ENCODE measurements at regions not wholly inside any gene's neighbourhood (a gene's known extent, or its start where the extent isn't known, plus 50 kb on each side); places are given as distances from the start of the nearest gene placed in this dataset.

- no peak overlapping the region for H3K4me2 ChIP-seq
- no peaks in the 10 kb centered on the region for H3K4me1 ChIP-seq
- ATAC-seq = no peak
- ChIA-PET POLR2A (no interaction called here), CTCF (no interaction called here)
- TF ChIP-seq MAFK (IDR thresholded peaks at IDR 0.05; ENCODE audit: partially characterized antibody) = no peak
- no peaks in the 10 kb centered on the region for H3K9me3 ChIP-seq
- DNase-seq (ENCODE audit: low read depth in 1 of 2, low spot score in 1 of 2) = no peak
- WGBS (ENCODE audit: missing lambda C conversion rate) = 59% methylated on average over 10 of the region's 10 CpGs
- H3K27ac ChIP-seq = no peak overlapping the region
- H3K4me3 ChIP-seq = no peak overlapping the region
- FAIRE-seq = no peak
These were observed 129.9 kb downstream of the DDX1 start for GRCh38 chr2:15721411-15722067.

- FAIRE-seq = no peak
- H3K27ac ChIP-seq = no peak overlapping the region
- no peak overlapping the region for H3K4me2 ChIP-seq
- no peaks in the 10 kb centered on the region for H3K9me3 ChIP-seq
- H3K4me3 ChIP-seq = no peak overlapping the region
- CTCF ChIA-PET = no interaction called here
- POLR2A ChIA-PET = no interaction called here
- 71% methylated on average over 3 of the region's 3 CpGs for WGBS (ENCODE audit: missing lambda C conversion rate)
- no peak for DNase-seq (ENCODE audit: low read depth in 1 of 2, low spot score in 1 of 2)
- no peaks in the 10 kb centered on the region for H3K4me1 ChIP-seq
- ATAC-seq = no peak
- TF ChIP-seq BHLHE40 (IDR thresholded peaks at IDR 0.05; ENCODE audit: low read depth, low read length) = no peak
- TF ChIP-seq JUNB (IDR thresholded peaks at IDR 0.05) = no peak
- TF ChIP-seq HES2 (IDR thresholded peaks at IDR 0.05) = no peak
- no peak for TF ChIP-seq RFX5 (IDR thresholded peaks at IDR 0.05)
- no peak for TF ChIP-seq SMC3 (IDR thresholded peaks at IDR 0.05)
- TF ChIP-seq TFCP2L1 (CRISPR knock-in tag; IDR thresholded peaks at IDR 0.05) = no peak
These were observed 131.3 kb downstream of the DDX1 start for GRCh38 chr2:15722980-15723379.

GRCh38 chr2:15724235-15724634, 132.6 kb downstream of the DDX1 start:
- POLR2A ChIA-PET = no interaction called here
- CTCF ChIA-PET = interaction anchor here (1.4 to 3.8 kb wide), 2 partner anchors 24 to 133 kb away, joined by 3 to 11 read pairs; no protein-coding TSS in a partner anchor
- Histone ChIP-seq H3K9me3 (no peaks in the 10 kb centered on the region), H3K4me1 (no peaks in the 10 kb centered on the region), H3K4me2 (no peak overlapping the region), H3K27ac (no peak overlapping the region), H3K4me3 (no peak overlapping the region)
- FAIRE-seq (no peak), DNase-seq (ENCODE audit: low read depth in 1 of 2, low spot score in 1 of 2) (no peak), ATAC-seq (no peak)
- 46% methylated on average over 6 of the region's 6 CpGs for WGBS (ENCODE audit: missing lambda C conversion rate)
- TF ChIP-seq EP300 (IDR thresholded peaks at IDR 0.05) (no peak), HDAC2 (IDR thresholded peaks at IDR 0.05) (no peak), PBX3 (IDR thresholded peaks at IDR 0.05) (no peak), TFCP2L1 (CRISPR knock-in tag; IDR thresholded peaks at IDR 0.05) (no peak), SMC3 (IDR thresholded peaks at IDR 0.05) (no peak), CBX2 (IDR thresholded peaks at IDR 0.05; ENCODE audit: borderline replicate concordance, low read depth) (no peak), HMGXB4 (CRISPR knock-in tag; IDR thresholded peaks at IDR 0.05; ENCODE audit: borderline replicate concordance) (no peak), HEYL (CRISPR knock-in tag; IDR thresholded peaks at IDR 0.05) (no peak), ZC3H11A (IDR thresholded peaks at IDR 0.05) (no peak), ELK1 (IDR thresholded peaks at IDR 0.05; ENCODE audit: low read depth, low read length) (no peak), MAX (IDR thresholded peaks at IDR 0.05) (no peak), ESRRA (IDR thresholded peaks at IDR 0.05; ENCODE audit: borderline replicate concordance, low read length) (no peak), POLR2AphosphoS2 (conservative IDR thresholded peaks at IDR 0.05; ENCODE audit: low read length) (no peak), KDM1A (IDR thresholded peaks at IDR 0.05; ENCODE audit: low read depth) (no peak), EHF (CRISPR knock-in tag; IDR thresholded peaks at IDR 0.05) (no peak), KDM5A (IDR thresholded peaks at IDR 0.05) (no peak), ZNF302 (CRISPR knock-in tag; IDR thresholded peaks at IDR 0.05) (no peak), POLR2A (IDR thresholded peaks at IDR 0.05; ENCODE audit: low read length) (no peak), ATOH8 (CRISPR knock-in tag; IDR thresholded peaks at IDR 0.05; ENCODE audit: low read depth) (no peak), NFE2L2 (conservative IDR thresholded peaks at IDR 0.05; ENCODE audit: low read length) (no peak)

Data from A549 (cell line).